H9 (cell line): ENCODE measurements at regions not wholly inside any gene's neighbourhood (a gene's known extent, or its start where the extent isn't known, plus 50 kb on each side); places are given as distances from the start of the nearest gene placed in this dataset.

Experiments used
- DNase-seq: peaks from one replicate; pipeline ENCODE4 v3.0.0-alpha.2; 2017
- H2AFZ ChIP-seq: one replicate; pipeline ENCODE4 v1.6.1; 2013; ENCODE audit warnings: mild to moderate bottlenecking, low read length, control low read depth, moderate library complexity
- H2AK5ac ChIP-seq: 2 replicates; pipeline ENCODE4 v1.6.1; 2013; ENCODE audit warnings: low read length, control low read depth, mixed read lengths; ENCODE audit not compliant: insufficient read length
- H2BK120ac ChIP-seq: one replicate; pipeline ENCODE4 v1.6.1; 2013; ENCODE audit warnings: low read depth, mild to moderate bottlenecking, low read length, control low read depth, inconsistent platforms; ENCODE audit not compliant: poor library complexity, severe bottlenecking
- H2BK12ac ChIP-seq: 2 replicates; pipeline ENCODE4 v1.6.1; 2013; ENCODE audit warnings: low read length, control low read depth, mixed read lengths, low read depth; ENCODE audit not compliant: insufficient read length
- H2BK15ac ChIP-seq: 2 replicates; pipeline ENCODE4 v1.6.1; 2013; ENCODE audit warnings: low read depth, low read length, control low read depth
- H2BK20ac ChIP-seq: one replicate; pipeline ENCODE4 v1.6.1; 2013; ENCODE audit warnings: low read depth, mild to moderate bottlenecking, low read length, control low read depth, inconsistent platforms; ENCODE audit not compliant: poor library complexity, severe bottlenecking
- H2BK5ac ChIP-seq: 2 replicates; pipeline ENCODE4 v1.6.1; 2013; ENCODE audit warnings: low read length, control low read depth, mixed read lengths; ENCODE audit not compliant: insufficient read length
- H3K14ac ChIP-seq: 2 replicates; pipeline ENCODE4 v1.6.1; 2013; ENCODE audit warnings: low read length, control low read depth; ENCODE audit not compliant: insufficient read depth
- H3K18ac ChIP-seq: 2 replicates; pipeline ENCODE4 v1.6.1; 2013; ENCODE audit warnings: low read depth, mild to moderate bottlenecking, mixed read lengths, low read length, control low read depth; ENCODE audit not compliant: insufficient read length
- H3K23ac ChIP-seq: 2 replicates; pipeline ENCODE4 v1.6.1; 2013; ENCODE audit warnings: low read length, control low read depth, mixed read lengths, low read depth; ENCODE audit not compliant: insufficient read length
- H3K23me2 ChIP-seq: 2 replicates; pipeline ENCODE4 v1.6.1; 2013; ENCODE audit warnings: low read depth, mild to moderate bottlenecking, mixed read lengths, low read length, control low read depth; ENCODE audit not compliant: insufficient read length, poor library complexity, severe bottlenecking
- H3K27ac ChIP-seq: 2 replicates; pipeline ENCODE4 v1.5.1; 2013; ENCODE audit warnings: low read length, control low read depth, mixed read lengths, low read depth; ENCODE audit not compliant: insufficient read length
- H3K27me3 ChIP-seq: 2 replicates; pipeline ENCODE4 v1.6.1; 2013; ENCODE audit warnings: low read length, control low read depth, inconsistent platforms; ENCODE audit not compliant: insufficient read depth
- H3K4ac ChIP-seq: 2 replicates; pipeline ENCODE4 v1.6.1; 2013; ENCODE audit warnings: low read depth, mild to moderate bottlenecking, control low read depth, inconsistent platforms, low read length, moderate library complexity
- H3K4me1 ChIP-seq: 2 replicates; pipeline ENCODE4 v1.6.1; 2013; ENCODE audit warnings: low read length, control low read depth, inconsistent platforms; ENCODE audit not compliant: insufficient read depth
- H3K4me2 ChIP-seq: 2 replicates; pipeline ENCODE4 v1.6.1; 2013; ENCODE audit warnings: low read length, control low read depth, mixed read lengths; ENCODE audit not compliant: insufficient read length, insufficient read depth
- H3K56ac ChIP-seq: 2 replicates; pipeline ENCODE4 v1.6.1; 2013; ENCODE audit warnings: low read depth, mild to moderate bottlenecking, mixed read lengths, low read length, control low read depth; ENCODE audit not compliant: insufficient read length
- H3K79me1 ChIP-seq: 2 replicates; pipeline ENCODE4 v1.6.1; 2013; ENCODE audit warnings: low read depth, mild to moderate bottlenecking, moderate library complexity, low read length, control low read depth, inconsistent platforms; ENCODE audit not compliant: insufficient read depth, poor library complexity, severe bottlenecking
- H3K79me2 ChIP-seq: 2 replicates; pipeline ENCODE4 v1.6.1; 2013; ENCODE audit warnings: low read length, control low read depth, inconsistent platforms; ENCODE audit not compliant: insufficient read depth
- H3K9ac ChIP-seq: 2 replicates; pipeline ENCODE4 v1.6.1; 2013; ENCODE audit warnings: low read length, control low read depth, mixed read lengths; ENCODE audit not compliant: insufficient read length; ENCODE audit errors: extremely low read depth
- H3K9me3 ChIP-seq: one replicate; pipeline ENCODE4 v1.6.1; 2013; ENCODE audit warnings: low read depth, low read length, inconsistent platforms; ENCODE audit not compliant: control insufficient read depth
- H3T11ph ChIP-seq: one replicate; pipeline ENCODE4 v1.6.1; 2013; ENCODE audit warnings: mild to moderate bottlenecking, low read length, control low read depth, inconsistent platforms
- H4K20me1 ChIP-seq: one replicate; pipeline ENCODE4 v1.6.1; 2013; ENCODE audit not compliant: control insufficient read depth, insufficient read length, insufficient read depth
- H4K5ac ChIP-seq: 2 replicates; pipeline ENCODE4 v1.6.1; 2013; ENCODE audit warnings: low read depth, mild to moderate bottlenecking, mixed read lengths, low read length, control low read depth; ENCODE audit not compliant: insufficient read length
- H4K8ac ChIP-seq: replicated peaks from 2 replicates; pipeline ENCODE4 v1.6.1; 2013; ENCODE audit warnings: low read length, control low read depth, mixed read lengths, low read depth; ENCODE audit not compliant: insufficient read length
- H4K91ac ChIP-seq: 2 replicates; pipeline ENCODE4 v1.6.1; 2013; ENCODE audit warnings: low read depth, mild to moderate bottlenecking, moderate library complexity, mixed read lengths, low read length, control low read depth; ENCODE audit not compliant: insufficient read length
- H3K27ac Mint-ChIP-seq, 3 experiments: 2 replicates in 2 of 3; 3 replicates in 1 of 3; pipeline ENCODE4 v1.8.0; 2020 to 2021; ENCODE audit warnings: mixed read lengths in 3 of 3, mild to moderate bottlenecking in 1 of 3, moderate library complexity in 1 of 3
- H3K27me3 Mint-ChIP-seq: 2 replicates; pipeline ENCODE4 v1.8.0; 2021; ENCODE audit warnings: low read depth, mild to moderate bottlenecking, moderate library complexity, mixed read lengths
- H3K36me3 Mint-ChIP-seq, 3 experiments: 2 replicates in 2 of 3; 3 replicates in 1 of 3; pipeline ENCODE4 v1.8.0; 2020 to 2021; ENCODE audit warnings: low read depth in 3 of 3, mixed read lengths in 3 of 3; ENCODE audit not compliant: insufficient read depth in 1 of 3
- H3K4me1 Mint-ChIP-seq, 2 experiments: 2 replicates each; pipeline ENCODE4 v1.8.0; 2020; ENCODE audit warnings: mixed read lengths in 2 of 2
- H3K4me3 Mint-ChIP-seq, 2 experiments: 2 replicates in 1 of 2; 3 replicates in 1 of 2; pipeline ENCODE4 v1.8.0; 2020 to 2021; ENCODE audit warnings: mild to moderate bottlenecking in 2 of 2, mixed read lengths in 2 of 2, moderate library complexity in 1 of 2
- H3K9me3 Mint-ChIP-seq, 2 experiments: 2 replicates in 1 of 2; 3 replicates in 1 of 2; pipeline ENCODE4 v1.8.0; 2020; ENCODE audit warnings: mild to moderate bottlenecking in 2 of 2, mixed read lengths in 2 of 2, moderate library complexity in 1 of 2
- WGBS: extraction: QIAGEN DNeasy Blood & Tissue Kit; methylation state at CpG from one replicate; pipeline ENCODE4 v1.1.7; 2013; ENCODE audit warnings: missing lambda C conversion rate, low lambda C conversion rate, mixed read lengths; ENCODE audit not compliant: insufficient read length; ENCODE audit errors: extremely low coverage; 5-methylcytosine and 5-hydroxymethylcytosine counted together
- TF ChIP-seq, protein P1 (sequence below): fragments of 200-600 bp; sonication (generic); conservative IDR thresholded peaks from 3 replicates; pipeline ENCODE4 v1.8.0; 2021; ENCODE audit warnings: antibody characterized with exemption, mild to moderate bottlenecking

- Histone ChIP-seq H2AFZ (no peak overlapping the region), H3K9me3 (no peaks in the 10 kb centered on the region), H3K4me1 (no peaks in the 10 kb centered on the region), H2BK5ac (no peak overlapping the region), H3T11ph (no peak overlapping the region), H4K5ac (no peak overlapping the region), H3K4ac (no peak overlapping the region), H3K18ac (no peak overlapping the region), H2BK20ac (no peak overlapping the region), H3K23me2 (no peaks in the 10 kb centered on the region), H4K8ac (no peak overlapping the region), H3K79me2 (no peaks in the 10 kb centered on the region), H2BK120ac (no peak overlapping the region), H2BK12ac (no peak overlapping the region), H3K4me2 (no peak overlapping the region), H2AK5ac (no peak overlapping the region), H4K91ac (no peak overlapping the region), H3K9ac (no peak overlapping the region), H3K27ac (no peak overlapping the region), H4K20me1 (no peaks in the 10 kb centered on the region), H3K79me1 (no peaks in the 10 kb centered on the region), H3K56ac (no peak overlapping the region), H3K23ac (no peak overlapping the region), H3K14ac (no peak overlapping the region), H2BK15ac (no peak overlapping the region), H3K27me3 (no peaks in the 10 kb centered on the region)
- H3K9me3 Mint-ChIP-seq: peaks cover 0 to 4% of the 10 kb centered on the region in 2 experiments; a peak in 1 of 5 replicates
- H3K36me3 Mint-ChIP-seq: peaks cover 2 to 7% (median 2%) of the 10 kb centered on the region in 3 experiments; a peak in 5 of 7 replicates
- TF ChIP-seq, protein P1, sequence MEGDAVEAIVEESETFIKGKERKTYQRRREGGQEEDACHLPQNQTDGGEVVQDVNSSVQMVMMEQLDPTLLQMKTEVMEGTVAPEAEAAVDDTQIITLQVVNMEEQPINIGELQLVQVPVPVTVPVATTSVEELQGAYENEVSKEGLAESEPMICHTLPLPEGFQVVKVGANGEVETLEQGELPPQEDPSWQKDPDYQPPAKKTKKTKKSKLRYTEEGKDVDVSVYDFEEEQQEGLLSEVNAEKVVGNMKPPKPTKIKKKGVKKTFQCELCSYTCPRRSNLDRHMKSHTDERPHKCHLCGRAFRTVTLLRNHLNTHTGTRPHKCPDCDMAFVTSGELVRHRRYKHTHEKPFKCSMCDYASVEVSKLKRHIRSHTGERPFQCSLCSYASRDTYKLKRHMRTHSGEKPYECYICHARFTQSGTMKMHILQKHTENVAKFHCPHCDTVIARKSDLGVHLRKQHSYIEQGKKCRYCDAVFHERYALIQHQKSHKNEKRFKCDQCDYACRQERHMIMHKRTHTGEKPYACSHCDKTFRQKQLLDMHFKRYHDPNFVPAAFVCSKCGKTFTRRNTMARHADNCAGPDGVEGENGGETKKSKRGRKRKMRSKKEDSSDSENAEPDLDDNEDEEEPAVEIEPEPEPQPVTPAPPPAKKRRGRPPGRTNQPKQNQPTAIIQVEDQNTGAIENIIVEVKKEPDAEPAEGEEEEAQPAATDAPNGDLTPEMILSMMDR: no peak
- no peak overlapping the region for H3K4me3 Mint-ChIP-seq
- H3K4me1 Mint-ChIP-seq: peaks cover 9 to 14% of the 10 kb centered on the region in 2 experiments
- no CpG with 5 or more reads among the region's 2 CpGs for whole genome bisulfite sequencing
- H3K27me3 Mint-ChIP-seq: no peaks in the 10 kb centered on the region
- peak overlapping the region in 1 of 3 experiments; percentile 37; a peak in 3 of 7 replicates for H3K27ac Mint-ChIP-seq
- DNase-seq: no peak
Measured at GRCh38 chr18:39441648-39442047, 1876.0 kb upstream of the CELF4 start.
